HFFc6 (cell line): ENCODE measurements at regions not wholly inside any gene's neighbourhood (a gene's known extent, or its start where the extent isn't known, plus 50 kb on each side); places are given as distances from the start of the nearest gene placed in this dataset.

Source experiments
- DNase-seq: peaks from one replicate; pipeline ENCODE4 v3.0.0-alpha.2; 2018
- H3K27ac Mint-ChIP-seq: 2 replicates; pipeline ENCODE4 v1.8.0; 2020; ENCODE audit warnings: mild to moderate bottlenecking, mixed read lengths
- H3K27me3 Mint-ChIP-seq: 2 replicates; pipeline ENCODE4 v1.8.0; 2021; ENCODE audit warnings: mild to moderate bottlenecking, moderate library complexity, mixed read lengths; ENCODE audit not compliant: insufficient read depth
- H3K36me3 Mint-ChIP-seq: 2 replicates; pipeline ENCODE4 v1.8.0; 2021; ENCODE audit warnings: low read depth, mixed read lengths
- H3K4me1 Mint-ChIP-seq: 2 replicates; pipeline ENCODE4 v1.8.0; 2020; ENCODE audit warnings: low read depth, mixed read lengths
- H3K4me3 Mint-ChIP-seq: 2 replicates; pipeline ENCODE4 v1.8.0; 2020; ENCODE audit warnings: mild to moderate bottlenecking, moderate library complexity, mixed read lengths
- H3K9me3 Mint-ChIP-seq: 2 replicates; pipeline ENCODE4 v1.8.0; 2020; ENCODE audit warnings: mild to moderate bottlenecking, mixed read lengths
- CTCF ChIP-seq: fragments of 200-600 bp; sonication (generic); IDR thresholded peaks from 2 replicates; pipeline ENCODE4 v1.5.0; 2021; ENCODE audit warnings: antibody characterized with exemption, mild to moderate bottlenecking

DNA sequence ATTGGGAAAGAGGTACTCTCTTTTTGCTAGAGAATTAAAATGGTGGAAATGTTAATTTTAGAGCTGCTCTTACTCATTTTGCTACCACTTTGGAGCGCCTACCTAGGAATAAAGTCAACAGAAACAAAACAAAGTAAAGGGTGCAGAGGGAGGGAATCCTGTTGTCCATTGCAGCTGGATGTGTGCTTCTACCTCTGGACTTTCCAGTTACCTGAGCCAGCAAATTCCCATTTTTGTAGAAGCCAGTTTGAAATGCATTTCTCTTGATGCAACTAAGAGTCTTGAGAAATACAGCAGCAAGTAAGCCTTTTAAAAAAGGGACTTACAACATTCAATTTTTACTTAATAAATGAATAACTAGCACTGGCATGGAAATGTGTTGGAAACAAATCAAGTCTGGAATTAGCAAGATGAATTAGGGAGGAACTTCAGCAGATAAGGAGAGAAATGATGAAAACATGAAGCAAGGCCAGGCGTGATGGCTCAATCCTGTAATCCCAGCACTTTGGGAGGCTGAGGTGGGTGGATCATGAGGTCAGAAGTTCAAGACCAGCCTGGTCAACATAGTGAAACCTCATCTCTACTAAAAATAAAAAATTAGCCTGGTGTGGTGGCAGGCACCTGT lies 113.5 kb upstream of the CTTNBP2 start:
- Mint-ChIP-seq H3K27me3 (no peaks in the 10 kb centered on the region; the same call in 1 of the 2 replicates), H3K4me3 (no peak overlapping the region), H3K9me3 (peaks cover 32% of the 10 kb centered on the region), H3K27ac (no peak overlapping the region), H3K4me1 (no peaks in the 10 kb centered on the region), H3K36me3 (no peaks in the 10 kb centered on the region)
- no peak for DNase-seq
- TF ChIP-seq CTCF = no peak

- DNase-seq = no peak
- Mint-ChIP-seq H3K27me3 (no peaks in the 10 kb centered on the region), H3K9me3 (peaks cover 36% of the 10 kb centered on the region), H3K27ac (no peak overlapping the region), H3K4me1 (no peaks in the 10 kb centered on the region), H3K4me3 (no peak overlapping the region), H3K36me3 (no peaks in the 10 kb centered on the region; the same call in 1 of the 2 replicates)
- no peak for TF ChIP-seq CTCF
Observed at GRCh38 chr7:117990834-117991233, 117.6 kb upstream of the CTTNBP2 start.

DNA sequence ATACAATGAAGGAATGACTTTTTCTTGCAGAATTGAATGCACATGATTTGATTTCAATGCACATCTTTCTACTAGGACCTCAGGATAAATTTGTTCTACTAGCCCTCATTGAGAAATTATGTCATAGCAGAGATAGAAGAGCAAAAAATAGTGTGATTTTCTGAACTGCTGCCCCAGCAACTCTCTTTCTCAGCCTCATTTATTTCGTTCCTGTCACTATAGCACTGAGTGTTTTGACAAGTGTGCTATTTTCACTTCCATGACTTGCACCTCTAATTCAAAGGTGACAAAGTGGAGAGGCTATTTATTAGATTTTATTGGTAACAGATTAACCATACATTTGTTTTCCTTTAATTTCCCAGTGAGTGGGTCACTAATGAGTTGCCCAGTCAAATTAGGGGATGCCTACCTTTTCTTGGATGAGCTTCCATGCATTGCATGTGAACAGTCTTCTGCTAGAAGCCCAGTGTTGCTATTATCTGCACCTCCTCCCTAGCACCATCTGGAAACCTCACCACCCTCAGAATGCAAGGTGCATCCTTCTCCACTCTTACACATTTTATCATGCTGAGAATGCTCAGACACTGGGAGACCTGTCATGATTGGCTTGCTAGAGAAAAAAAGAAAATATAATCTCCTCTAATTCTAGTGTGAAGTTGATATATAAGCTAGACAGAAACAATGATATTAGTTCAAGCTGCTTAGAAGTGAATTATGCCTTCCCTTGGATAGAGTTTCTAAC lies 119.6 kb upstream of the CTTNBP2 start:
- Mint-ChIP-seq H3K27ac (no peak overlapping the region), H3K9me3 (peaks cover 27% of the 10 kb centered on the region), H3K27me3 (no peaks in the 10 kb centered on the region), H3K4me1 (no peaks in the 10 kb centered on the region), H3K36me3 (no peaks in the 10 kb centered on the region; the same call in 1 of the 2 replicates), H3K4me3 (no peak overlapping the region)
- TF ChIP-seq CTCF = no peak
- DNase-seq = no peak

DNA sequence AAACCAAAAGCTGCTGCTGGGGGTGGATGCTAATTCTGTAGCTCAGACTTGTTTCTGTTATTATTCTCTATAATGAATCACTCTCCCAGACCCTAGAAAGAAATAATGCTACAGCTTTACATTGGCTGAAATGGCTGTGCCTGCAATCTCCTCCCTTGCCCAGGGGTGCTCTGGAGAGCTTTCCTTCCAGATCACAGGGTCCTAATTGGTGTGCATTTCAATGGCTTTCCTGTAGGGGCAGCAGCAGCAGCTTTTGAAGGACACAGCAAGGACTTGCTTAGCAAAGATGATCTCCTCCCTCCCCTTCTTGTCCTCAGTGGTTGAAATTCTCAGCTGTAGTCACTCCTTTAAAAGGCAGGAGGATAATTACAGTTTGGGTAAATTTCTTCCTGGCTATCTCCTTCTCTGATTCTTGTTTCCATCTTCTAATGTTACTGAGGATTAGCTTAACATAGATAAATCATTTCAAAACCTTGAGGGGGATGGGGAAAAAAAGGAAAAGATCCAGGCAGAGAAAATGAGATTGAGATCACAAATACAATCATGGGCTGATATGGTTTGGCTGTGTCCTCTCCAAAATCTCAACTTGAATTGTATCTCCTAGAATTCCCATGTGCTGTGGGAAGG lies 120.2 kb upstream of the CTTNBP2 start:
- no peak overlapping the region for H3K27ac Mint-ChIP-seq
- H3K36me3 Mint-ChIP-seq = no peaks in the 10 kb centered on the region; the same call in 1 of the 2 replicates
- H3K4me1 Mint-ChIP-seq = no peaks in the 10 kb centered on the region
- H3K4me3 Mint-ChIP-seq = no peak overlapping the region
- DNase-seq = no peak
- no peak for TF ChIP-seq CTCF
- H3K9me3 Mint-ChIP-seq = peaks cover 32% of the 10 kb centered on the region
- no peaks in the 10 kb centered on the region for H3K27me3 Mint-ChIP-seq

- DNase-seq = no peak
- no peak overlapping the region for H3K27ac Mint-ChIP-seq
- no peaks in the 10 kb centered on the region for H3K4me1 Mint-ChIP-seq
Observed at GRCh38 chr7:117995850-117996650, 122.8 kb upstream of the CTTNBP2 start.

More at GRCh38 chr7:117995850-117996650, 122.8 kb upstream of the CTTNBP2 start:
- Mint-ChIP-seq H3K36me3 (no peaks in the 10 kb centered on the region; the same call in 1 of the 2 replicates), H3K9me3 (peaks cover 31% of the 10 kb centered on the region), H3K4me3 (no peak overlapping the region), H3K27me3 (no peaks in the 10 kb centered on the region)
- TF ChIP-seq CTCF = no peak
